B cell (primary cell): ENCODE measurements at regions not wholly inside any gene's neighbourhood (a gene's known extent, or its start where the extent isn't known, plus 50 kb on each side); places are given as distances from the start of the nearest gene placed in this dataset.

Experiments
- CTCF ChIP-seq: fragments of 200-600 bp; IDR thresholded peaks from one replicate; pipeline ENCODE4 v1.8.0; 2022; ENCODE audit warnings: antibody characterized with exemption, mild to moderate bottlenecking
- EZH2 ChIP-seq: IDR thresholded peaks from 2 replicates; pipeline ENCODE4 v1.6.1; 2012; ENCODE audit warnings: borderline replicate concordance, low read depth, mild to moderate bottlenecking, moderate library complexity, low read length; ENCODE audit not compliant: insufficient read depth, poor library complexity, severe bottlenecking

GRCh38 chr6:139914910-139915309 is 540.5 kb upstream of the CITED2 start:
- TF ChIP-seq EZH2 (no peak), CTCF (no peak)
